Epithelial cell of proximal tubule (primary cell): ENCODE measurements at regions not wholly inside any gene's neighbourhood (a gene's known extent, or its start where the extent isn't known, plus 50 kb on each side); places are given as distances from the start of the nearest gene placed in this dataset.

Source experiments
- DNase-seq: peaks from one replicate; pipeline ENCODE4 v3.0.0-alpha.2; 2011; ENCODE audit warnings: low read depth
- H3K4me3 ChIP-seq: 2 replicates; pipeline ENCODE4 v1.5.1; 2011; ENCODE audit warnings: low read depth, mild to moderate bottlenecking, low read length
- TF ChIP-seq, protein P1 (sequence below): conservative IDR thresholded peaks from 2 replicates; pipeline ENCODE4 v1.5.1; 2012; ENCODE audit warnings: low read depth, mild to moderate bottlenecking, low read length

DNA sequence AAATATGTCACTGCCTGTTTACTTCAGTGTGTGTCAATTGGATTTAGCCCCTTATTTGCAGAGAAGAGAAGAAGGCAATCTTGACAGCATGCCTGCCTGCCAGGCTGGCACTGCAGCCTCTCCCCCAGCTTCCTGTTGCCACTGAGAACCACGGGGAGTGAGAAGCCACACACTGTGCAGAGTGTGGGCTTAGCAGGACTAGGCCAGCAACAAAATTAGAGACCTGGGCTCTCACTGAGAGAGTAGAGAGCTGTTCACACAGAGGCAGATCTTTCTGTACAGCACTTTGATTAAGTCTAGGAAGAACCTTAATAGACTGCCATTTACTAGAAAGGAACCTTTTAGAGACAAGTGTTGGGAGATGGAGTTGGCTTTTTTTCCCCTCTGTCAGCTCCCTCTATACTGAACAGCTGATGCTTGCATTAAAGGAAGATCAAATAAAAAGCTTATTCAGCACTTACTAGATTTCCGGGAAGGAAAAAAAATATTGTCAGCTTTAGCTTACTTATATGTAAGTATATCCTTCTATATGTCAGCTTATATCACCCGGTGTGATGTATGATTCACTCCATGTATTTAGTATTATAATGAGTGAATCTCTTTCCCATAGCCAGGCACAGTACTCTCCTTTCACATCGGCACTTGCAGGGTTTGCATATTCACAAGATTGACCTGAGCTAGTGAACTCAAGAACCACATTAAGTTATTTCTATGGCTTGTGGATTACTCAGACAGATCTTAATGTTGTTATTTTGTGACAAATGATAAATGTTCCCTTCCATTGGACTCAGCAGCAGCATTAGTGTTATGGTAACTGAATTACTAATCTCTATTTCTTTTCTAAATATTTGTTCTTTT, 851.0 kb upstream of the EPHA7 start:
- no peak overlapping the region for H3K4me3 ChIP-seq
- no peak for DNase-seq
- TF ChIP-seq, protein P1, sequence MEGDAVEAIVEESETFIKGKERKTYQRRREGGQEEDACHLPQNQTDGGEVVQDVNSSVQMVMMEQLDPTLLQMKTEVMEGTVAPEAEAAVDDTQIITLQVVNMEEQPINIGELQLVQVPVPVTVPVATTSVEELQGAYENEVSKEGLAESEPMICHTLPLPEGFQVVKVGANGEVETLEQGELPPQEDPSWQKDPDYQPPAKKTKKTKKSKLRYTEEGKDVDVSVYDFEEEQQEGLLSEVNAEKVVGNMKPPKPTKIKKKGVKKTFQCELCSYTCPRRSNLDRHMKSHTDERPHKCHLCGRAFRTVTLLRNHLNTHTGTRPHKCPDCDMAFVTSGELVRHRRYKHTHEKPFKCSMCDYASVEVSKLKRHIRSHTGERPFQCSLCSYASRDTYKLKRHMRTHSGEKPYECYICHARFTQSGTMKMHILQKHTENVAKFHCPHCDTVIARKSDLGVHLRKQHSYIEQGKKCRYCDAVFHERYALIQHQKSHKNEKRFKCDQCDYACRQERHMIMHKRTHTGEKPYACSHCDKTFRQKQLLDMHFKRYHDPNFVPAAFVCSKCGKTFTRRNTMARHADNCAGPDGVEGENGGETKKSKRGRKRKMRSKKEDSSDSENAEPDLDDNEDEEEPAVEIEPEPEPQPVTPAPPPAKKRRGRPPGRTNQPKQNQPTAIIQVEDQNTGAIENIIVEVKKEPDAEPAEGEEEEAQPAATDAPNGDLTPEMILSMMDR, result no peak

DNA sequence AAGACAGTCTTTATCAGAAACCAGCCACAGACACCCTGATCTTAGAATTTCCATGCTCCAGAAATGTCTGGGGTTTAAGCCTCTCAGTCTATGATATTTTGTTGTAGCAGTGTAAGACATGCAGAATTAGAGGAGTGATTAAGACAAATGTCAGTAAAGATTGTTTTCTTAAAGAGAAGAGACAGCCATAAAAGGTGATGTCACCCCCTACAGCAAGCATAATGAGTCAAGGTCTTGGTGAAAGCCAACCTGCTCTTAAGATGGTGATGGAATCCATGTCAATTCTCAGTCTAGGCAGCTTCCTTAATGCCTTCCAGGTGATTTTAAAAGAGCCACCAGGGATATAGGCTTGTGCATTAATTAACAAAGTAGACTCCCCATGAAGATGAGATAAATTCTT, 849.9 kb upstream of the EPHA7 start:
- DNase-seq, result no peak
- H3K4me3 ChIP-seq, result no peak overlapping the region
- TF ChIP-seq, protein P1, result no peak

DNA sequence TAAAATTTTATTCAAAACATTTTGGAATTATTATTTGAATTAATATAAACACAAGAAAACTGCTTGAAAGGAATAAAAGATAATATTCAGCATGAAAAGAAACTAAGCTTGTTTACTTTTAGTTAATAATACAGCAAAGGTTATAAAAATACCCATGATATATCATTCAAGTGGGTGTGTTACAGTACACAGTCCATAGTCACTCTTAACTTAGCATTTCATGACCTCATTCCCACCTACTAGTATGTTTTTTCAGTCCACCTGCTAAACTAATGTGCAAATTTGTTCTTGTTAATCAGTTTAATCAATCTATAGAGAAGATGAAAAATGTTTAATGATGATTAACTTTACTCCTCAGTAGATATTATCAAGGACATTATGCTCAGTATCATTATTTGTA, 841.4 kb upstream of the EPHA7 start:
- no peak overlapping the region for H3K4me3 ChIP-seq
- TF ChIP-seq, protein P1, result no peak
- DNase-seq, result no peak

GRCh38 chr6:94254689-94255088, 835.3 kb upstream of the EPHA7 start:
- no peak for DNase-seq
- H3K4me3 ChIP-seq, result no peak overlapping the region
- TF ChIP-seq, protein P1, result peak; percentile 53

- TF ChIP-seq, protein P1, result no peak
- no peak overlapping the region for H3K4me3 ChIP-seq
- no peak for DNase-seq
These were observed 832.5 kb upstream of the EPHA7 start for GRCh38 chr6:94251878-94252277.

DNA sequence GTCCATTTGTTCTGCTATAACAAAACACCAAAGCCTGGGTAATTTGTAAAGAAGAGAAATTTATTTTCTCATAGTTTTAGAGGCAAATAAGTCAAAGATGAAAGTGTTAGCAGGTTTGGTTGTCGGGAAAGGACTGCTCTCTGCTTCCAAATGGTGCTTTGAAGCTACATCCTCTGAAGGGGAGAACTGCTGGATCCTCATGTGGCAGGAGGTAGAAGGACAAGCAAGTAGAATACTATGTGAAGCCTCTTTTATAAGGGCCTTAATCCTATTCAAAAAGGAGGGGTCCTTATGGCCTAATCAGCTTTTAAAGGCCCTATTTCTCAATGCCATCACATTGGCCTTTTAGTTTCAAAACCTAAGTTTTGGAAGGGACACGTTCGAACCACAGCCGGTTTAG, 826.0 kb upstream of the EPHA7 start:
- TF ChIP-seq, protein P1, result no peak
- H3K4me3 ChIP-seq, result no peak overlapping the region
- no peak for DNase-seq

GRCh38 chr6:94238868-94239267, 819.5 kb upstream of the EPHA7 start:
- no peak overlapping the region for H3K4me3 ChIP-seq
- TF ChIP-seq, protein P1, result no peak
- no peak for DNase-seq
